T-helper 1 cell treated with Interleukin-12 subunit alpha and Interleukin-12 subunit beta and Interleukin-4 antibody, amounts not matched to agents 30 ng/mL and 1 ng/mL, for 36 hours (primary cell): ENCODE measurements at regions not wholly inside any gene's neighbourhood (a gene's known extent, or its start where the extent isn't known, plus 50 kb on each side); places are given as distances from the start of the nearest gene placed in this dataset.

Experiments used
- intact Hi-C: fragments of 100-400 bp; cut with micrococcal nuclease; formaldehyde crosslinking; loops from one replicate; pipeline ENCODE4 v1.15.1; 2024

GRCh38 chr11:130787092-130787616 is 129.1 kb downstream of the SNX19 start:
- intact Hi-C loops = no loop called here

- intact Hi-C loops = no loop called here
Measured at GRCh38 chr11:130787973-130788570, 128.2 kb downstream of the SNX19 start.

- intact Hi-C loops = no loop called here
Measured at GRCh38 chr11:130789056-130789640, 127.1 kb downstream of the SNX19 start.

- intact Hi-C loops = no loop called here
Measured at GRCh38 chr11:130790689-130791088, 125.6 kb downstream of the SNX19 start.

GRCh38 chr11:130792772-130793171 is 123.5 kb downstream of the SNX19 start:
- intact Hi-C loops = no loop called here

- intact Hi-C loops = no loop called here
Measured at GRCh38 chr11:130796828-130797227, 119.5 kb downstream of the SNX19 start.

GRCh38 chr11:130798280-130798679 is 118.0 kb downstream of the SNX19 start:
- intact Hi-C loops = no loop called here

- intact Hi-C loops = no loop called here
Measured at GRCh38 chr11:130798801-130799200, 117.5 kb downstream of the SNX19 start.

- intact Hi-C loops = no loop called here
Measured at GRCh38 chr11:130801333-130802122, 114.8 kb downstream of the SNX19 start.

GRCh38 chr11:130802567-130802966 is 113.7 kb downstream of the SNX19 start:
- intact Hi-C loops = no loop called here

- intact Hi-C loops = no loop called here
Measured at GRCh38 chr11:130804306-130805076, 111.8 kb downstream of the SNX19 start.

GRCh38 chr11:130806746-130807145 is 109.5 kb downstream of the SNX19 start:
- intact Hi-C loops = no loop called here

- intact Hi-C loops = no loop called here
Measured at GRCh38 chr11:130808541-130808940, 107.7 kb downstream of the SNX19 start.

- intact Hi-C loops = no loop called here
Measured at GRCh38 chr11:130813196-130813595, 103.1 kb downstream of the SNX19 start.

- intact Hi-C loops = no loop called here
Measured at GRCh38 chr11:130813638-130814037, 102.6 kb downstream of the SNX19 start.

GRCh38 chr11:130814440-130815096 is 101.7 kb downstream of the SNX19 start:
- intact Hi-C loops = no loop called here

- intact Hi-C loops = no loop called here
Measured at GRCh38 chr11:130815097-130815802, 101.0 kb downstream of the SNX19 start.

GRCh38 chr11:130815956-130816355 is 100.3 kb downstream of the SNX19 start:
- intact Hi-C loops = no loop called here

GRCh38 chr11:130816546-130817329 is 99.5 kb downstream of the SNX19 start:
- intact Hi-C loops = no loop called here
